Kidney epithelial cell (primary cell): ENCODE measurements at regions not wholly inside any gene's neighbourhood (a gene's known extent, or its start where the extent isn't known, plus 50 kb on each side); places are given as distances from the start of the nearest gene placed in this dataset.

Experiments used
- DNase-seq: peaks from one replicate; pipeline ENCODE4 v3.0.0-alpha.2; 2010; ENCODE audit warnings: low read depth
- H3K27me3 ChIP-seq: 2 replicates; pipeline ENCODE4 v1.6.0; 2011; ENCODE audit warnings: low read length; ENCODE audit not compliant: control insufficient read depth, insufficient read depth
- H3K36me3 ChIP-seq: 2 replicates; pipeline ENCODE4 v1.5.1; 2011; ENCODE audit warnings: low read length; ENCODE audit not compliant: control insufficient read depth, insufficient read depth
- H3K4me3 ChIP-seq: 2 replicates; pipeline ENCODE4 v1.5.1; 2011; ENCODE audit warnings: low read depth, mild to moderate bottlenecking, control low read depth, low read length
- CTCF ChIP-seq: IDR thresholded peaks from 2 replicates; pipeline ENCODE4 v1.5.1; 2011; ENCODE audit warnings: mild to moderate bottlenecking, moderate library complexity, low read length, control low read depth, inconsistent platforms; ENCODE audit not compliant: insufficient read depth, poor library complexity, severe bottlenecking

- no peaks in the 10 kb centered on the region for H3K36me3 ChIP-seq
- H3K4me3 ChIP-seq: no peak overlapping the region
- no peak for DNase-seq
- no peak for TF ChIP-seq CTCF
- no peaks in the 10 kb centered on the region for H3K27me3 ChIP-seq
Observed at GRCh38 chr21:27155130-27155500, 188.2 kb upstream of the ADAMTS5 start.

DNA sequence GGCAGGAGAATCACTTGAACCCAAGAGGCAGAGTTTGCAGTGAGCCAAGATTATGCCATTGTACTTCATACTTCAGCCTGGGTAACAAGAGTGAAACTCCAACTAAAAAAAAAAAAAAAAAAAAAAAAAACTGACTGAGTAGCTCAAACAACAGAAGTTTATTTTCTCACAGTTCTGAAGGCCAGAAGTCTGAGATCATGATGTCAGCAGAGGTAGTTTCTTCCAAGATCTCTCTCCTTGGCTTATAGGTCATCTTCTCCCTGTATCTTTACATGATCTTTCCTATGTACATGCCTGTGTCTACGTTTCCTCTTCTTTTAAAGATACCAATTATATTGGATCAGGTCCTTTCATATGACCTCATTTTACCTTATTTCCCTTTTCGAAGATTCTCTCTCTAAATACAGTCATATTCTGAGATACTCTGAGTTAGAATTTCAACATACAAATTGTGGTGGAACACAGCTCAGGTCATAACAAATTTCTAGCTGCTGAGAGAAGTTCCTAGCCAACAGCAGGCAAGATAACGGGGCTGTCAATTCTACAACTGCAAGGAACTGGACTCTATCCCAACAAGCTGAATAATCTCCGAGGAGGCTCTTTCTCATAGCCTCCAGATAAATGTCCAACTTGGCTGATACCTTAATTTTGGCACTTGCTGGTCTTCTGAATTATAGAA, 187.7 kb upstream of the ADAMTS5 start:
- Histone ChIP-seq H3K36me3 (no peaks in the 10 kb centered on the region), H3K27me3 (no peaks in the 10 kb centered on the region), H3K4me3 (no peak overlapping the region)
- TF ChIP-seq CTCF: no peak
- no peak for DNase-seq

GRCh38 chr21:27152996-27153395, 186.1 kb upstream of the ADAMTS5 start:
- no peak for DNase-seq
- Histone ChIP-seq H3K36me3 (no peaks in the 10 kb centered on the region), H3K27me3 (no peaks in the 10 kb centered on the region), H3K4me3 (no peak overlapping the region)
- no peak for TF ChIP-seq CTCF

- H3K36me3 ChIP-seq: no peaks in the 10 kb centered on the region
- DNase-seq: no peak
- H3K27me3 ChIP-seq: no peaks in the 10 kb centered on the region
- TF ChIP-seq CTCF: no peak
- H3K4me3 ChIP-seq: no peak overlapping the region
Observed at GRCh38 chr21:27149034-27149433, 182.1 kb upstream of the ADAMTS5 start.

- Histone ChIP-seq H3K36me3 (no peaks in the 10 kb centered on the region), H3K4me3 (no peak overlapping the region), H3K27me3 (no peaks in the 10 kb centered on the region)
- no peak for DNase-seq
- TF ChIP-seq CTCF: no peak
Observed at GRCh38 chr21:27146268-27146667, 179.4 kb upstream of the ADAMTS5 start.

DNA sequence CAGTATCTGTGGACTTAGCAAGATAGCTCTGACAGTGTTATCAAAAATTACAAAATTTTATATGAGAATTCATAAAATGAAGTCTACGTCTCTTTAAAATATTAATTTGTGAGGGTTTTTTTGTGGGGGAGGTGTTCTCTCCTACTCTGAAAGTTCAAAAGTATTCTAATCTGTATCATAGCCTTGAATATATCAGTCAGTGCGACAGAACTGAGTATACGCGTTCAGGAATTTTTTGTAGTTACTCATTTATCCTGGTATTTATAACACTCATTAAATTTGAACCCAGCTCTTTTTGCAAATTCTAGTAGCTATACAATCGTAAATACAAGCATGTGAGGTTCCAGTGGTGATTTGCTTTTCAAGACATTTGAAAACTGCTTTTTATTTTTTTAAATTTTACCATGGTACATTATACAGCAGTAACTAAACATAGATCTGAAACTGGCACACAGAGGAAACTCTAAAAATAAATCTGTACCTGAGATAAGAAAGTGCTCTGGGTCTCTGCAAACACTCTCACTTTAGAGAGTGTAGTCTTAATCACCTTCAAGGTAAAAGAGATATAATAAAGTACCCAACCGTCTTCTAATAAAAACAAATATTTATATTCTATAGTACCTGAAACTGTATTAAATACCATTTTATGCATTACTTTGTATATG, 178.4 kb upstream of the ADAMTS5 start:
- no peaks in the 10 kb centered on the region for H3K27me3 ChIP-seq
- H3K36me3 ChIP-seq: no peaks in the 10 kb centered on the region
- DNase-seq: no peak
- TF ChIP-seq CTCF: no peak
- H3K4me3 ChIP-seq: no peak overlapping the region
